CD4-positive, CD25-positive, alpha-beta regulatory T cell (primary cell): ENCODE measurements at regions not wholly inside any gene's neighbourhood (a gene's known extent, or its start where the extent isn't known, plus 50 kb on each side); places are given as distances from the start of the nearest gene placed in this dataset.

ENCODE experiments used
- ATAC-seq, 2 donors: fragments of 150-1000 bp; cut with Tn5 transposase; one replicate each; pipeline ENCODE4 v1.10.0; 2021; ENCODE audit warnings: low read depth in 2 of 2, moderate number of reproducible peaks in 2 of 2, moderate library complexity in 1 of 2
- DNase-seq, 3 donors: peaks; one replicate each; pipeline versions ENCODE4 v3.0.0 to v3.0.0-alpha.2; 2012 to 2022; ENCODE audit warnings: mixed read lengths in 1 of 3
- H3K27ac ChIP-seq: one replicate; pipeline ENCODE4 v1.7.0; 2013; ENCODE audit warnings: mild to moderate bottlenecking, low read length; ENCODE audit not compliant: insufficient read depth, poor library complexity, severe bottlenecking
- H3K27me3 ChIP-seq: one replicate; pipeline ENCODE4 v1.7.0; 2013; ENCODE audit warnings: low read length; ENCODE audit not compliant: control insufficient read depth, insufficient read depth
- H3K36me3 ChIP-seq: one replicate; pipeline ENCODE4 v1.7.0; 2013; ENCODE audit warnings: mild to moderate bottlenecking, low read length, moderate library complexity; ENCODE audit not compliant: control insufficient read depth, insufficient read depth
- H3K4me1 ChIP-seq: 2 replicates; pipeline ENCODE4 v1.7.0; 2013; ENCODE audit warnings: mild to moderate bottlenecking, low read length; ENCODE audit not compliant: insufficient read depth, control insufficient read depth, poor library complexity, severe bottlenecking
- H3K4me3 ChIP-seq: one replicate; pipeline ENCODE4 v1.7.0; 2013; ENCODE audit warnings: low read depth, mild to moderate bottlenecking, low read length, moderate library complexity
- H3K9me3 ChIP-seq, 2 experiments: 1 replicate in 1 of 2; 2 replicates in 1 of 2; pipeline ENCODE4 v1.7.0; 2013; ENCODE audit warnings: low read length in 2 of 2, mild to moderate bottlenecking in 1 of 2, moderate library complexity in 1 of 2; ENCODE audit not compliant: control insufficient read depth in 2 of 2
- H3K27ac Mint-ChIP-seq, 3 donors: one replicate each; pipeline ENCODE4 v1.8.0; 2020 to 2022; ENCODE audit warnings: mild to moderate bottlenecking in 3 of 3, mixed read lengths in 3 of 3, moderate library complexity in 2 of 3
- H3K27me3 Mint-ChIP-seq: one replicate; pipeline ENCODE4 v1.8.0; 2022; ENCODE audit warnings: mild to moderate bottlenecking, mixed read lengths
- H3K36me3 Mint-ChIP-seq: one replicate; pipeline ENCODE4 v1.8.0; 2020; ENCODE audit warnings: mixed read lengths
- H3K4me1 Mint-ChIP-seq, 4 donors: one replicate each; pipeline ENCODE4 v1.8.0; 2020 to 2022; ENCODE audit warnings: mixed read lengths in 4 of 4, mild to moderate bottlenecking in 1 of 4
- H3K4me3 Mint-ChIP-seq, 4 donors: one replicate each; pipeline ENCODE4 v1.8.0; 2020 to 2022; ENCODE audit warnings: mild to moderate bottlenecking in 4 of 4, mixed read lengths in 4 of 4, moderate library complexity in 3 of 4
- H3K9me3 Mint-ChIP-seq, 7 donors: one replicate each; pipeline ENCODE4 v1.8.0; 2020 to 2022; ENCODE audit warnings: mixed read lengths in 7 of 7, mild to moderate bottlenecking in 3 of 7, moderate library complexity in 2 of 7

GRCh38 chr6:165744555-165745228, 81.7 kb upstream of the PDE10A start:
- H3K9me3 ChIP-seq, result no peaks in the 10 kb centered on the region
- Mint-ChIP-seq H3K27me3 (no peaks in the 10 kb centered on the region), H3K9me3 (peaks cover 0 to 6% (median 5%) of the 10 kb centered on the region in 7 donors), H3K27ac (no peak overlapping the region), H3K36me3 (no peaks in the 10 kb centered on the region), H3K4me1 (no peaks in the 10 kb centered on the region), H3K4me3 (no peak overlapping the region)
- no peak for ATAC-seq
- H3K4me1 ChIP-seq, result no peaks in the 10 kb centered on the region
- H3K27me3 ChIP-seq, result no peaks in the 10 kb centered on the region
- H3K36me3 ChIP-seq, result no peaks in the 10 kb centered on the region
- H3K4me3 ChIP-seq, result no peak overlapping the region
- H3K27ac ChIP-seq, result no peak overlapping the region
- no peak for DNase-seq

GRCh38 chr6:165743366-165743898, 80.4 kb upstream of the PDE10A start:
- Histone ChIP-seq H3K27ac (no peak overlapping the region), H3K9me3 (no peaks in the 10 kb centered on the region), H3K36me3 (no peaks in the 10 kb centered on the region), H3K4me3 (no peak overlapping the region), H3K4me1 (no peaks in the 10 kb centered on the region), H3K27me3 (no peaks in the 10 kb centered on the region)
- H3K4me1 Mint-ChIP-seq, result no peaks in the 10 kb centered on the region
- H3K9me3 Mint-ChIP-seq, result peaks cover 0 to 3% (median 0%) of the 10 kb centered on the region in 7 donors
- DNase-seq (no peak), ATAC-seq (no peak)
- H3K27ac Mint-ChIP-seq, result no peak overlapping the region
- H3K4me3 Mint-ChIP-seq, result no peak overlapping the region
- H3K36me3 Mint-ChIP-seq, result no peaks in the 10 kb centered on the region
- H3K27me3 Mint-ChIP-seq, result no peaks in the 10 kb centered on the region

- peaks cover 0 to 4% (median 1%) of the 10 kb centered on the region in 7 donors for H3K9me3 Mint-ChIP-seq
- no peaks in the 10 kb centered on the region for H3K4me1 Mint-ChIP-seq
- Histone ChIP-seq H3K4me3 (no peak overlapping the region), H3K4me1 (no peaks in the 10 kb centered on the region), H3K9me3 (no peaks in the 10 kb centered on the region), H3K27ac (no peak overlapping the region), H3K36me3 (no peaks in the 10 kb centered on the region), H3K27me3 (no peaks in the 10 kb centered on the region)
- ATAC-seq, result no peak
- H3K27ac Mint-ChIP-seq, result no peak overlapping the region
- no peaks in the 10 kb centered on the region for H3K27me3 Mint-ChIP-seq
- H3K4me3 Mint-ChIP-seq, result no peak overlapping the region
- H3K36me3 Mint-ChIP-seq, result no peaks in the 10 kb centered on the region
- no peak for DNase-seq
These were observed 79.0 kb upstream of the PDE10A start for GRCh38 chr6:165742047-165742446.

GRCh38 chr6:165737396-165737795, 74.4 kb upstream of the PDE10A start:
- Histone ChIP-seq H3K27ac (no peak overlapping the region), H3K27me3 (no peaks in the 10 kb centered on the region), H3K9me3 (no peaks in the 10 kb centered on the region), H3K4me3 (no peak overlapping the region), H3K36me3 (no peaks in the 10 kb centered on the region), H3K4me1 (no peaks in the 10 kb centered on the region)
- H3K36me3 Mint-ChIP-seq, result no peaks in the 10 kb centered on the region
- DNase-seq (no peak), ATAC-seq (no peak)
- peaks cover 0 to 15% (median 5%) of the 10 kb centered on the region in 7 donors for H3K9me3 Mint-ChIP-seq
- no peaks in the 10 kb centered on the region for H3K4me1 Mint-ChIP-seq
- no peaks in the 10 kb centered on the region for H3K27me3 Mint-ChIP-seq
- H3K4me3 Mint-ChIP-seq, result no peak overlapping the region
- H3K27ac Mint-ChIP-seq, result no peak overlapping the region

GRCh38 chr6:165735065-165735464, 72.0 kb upstream of the PDE10A start:
- Histone ChIP-seq H3K4me3 (no peak overlapping the region), H3K4me1 (no peaks in the 10 kb centered on the region), H3K36me3 (no peaks in the 10 kb centered on the region), H3K27ac (no peak overlapping the region), H3K9me3 (no peaks in the 10 kb centered on the region), H3K27me3 (no peaks in the 10 kb centered on the region)
- no peak for DNase-seq
- H3K27ac Mint-ChIP-seq, result no peak overlapping the region
- no peaks in the 10 kb centered on the region for H3K4me1 Mint-ChIP-seq
- no peak overlapping the region for H3K4me3 Mint-ChIP-seq
- no peak for ATAC-seq
- no peaks in the 10 kb centered on the region for H3K27me3 Mint-ChIP-seq
- peaks cover 0 to 15% (median 5%) of the 10 kb centered on the region in 7 donors for H3K9me3 Mint-ChIP-seq
- no peaks in the 10 kb centered on the region for H3K36me3 Mint-ChIP-seq

- H3K4me1 Mint-ChIP-seq, result no peaks in the 10 kb centered on the region
- Histone ChIP-seq H3K36me3 (no peaks in the 10 kb centered on the region), H3K27ac (no peak overlapping the region), H3K4me3 (no peak overlapping the region), H3K9me3 (no peaks in the 10 kb centered on the region), H3K27me3 (no peaks in the 10 kb centered on the region), H3K4me1 (no peaks in the 10 kb centered on the region)
- H3K27me3 Mint-ChIP-seq, result no peaks in the 10 kb centered on the region
- peaks cover 0 to 15% (median 5%) of the 10 kb centered on the region in 7 donors for H3K9me3 Mint-ChIP-seq
- no peak overlapping the region for H3K27ac Mint-ChIP-seq
- H3K36me3 Mint-ChIP-seq, result no peaks in the 10 kb centered on the region
- ATAC-seq (no peak), DNase-seq (no peak)
- H3K4me3 Mint-ChIP-seq, result no peak overlapping the region
These were observed 70.4 kb upstream of the PDE10A start for GRCh38 chr6:165733489-165733791.

GRCh38 chr6:165732696-165733488, 69.9 kb upstream of the PDE10A start:
- H3K27me3 ChIP-seq, result no peaks in the 10 kb centered on the region
- no peak overlapping the region for H3K4me3 Mint-ChIP-seq
- H3K36me3 Mint-ChIP-seq, result no peaks in the 10 kb centered on the region
- no peak overlapping the region for H3K27ac Mint-ChIP-seq
- no peaks in the 10 kb centered on the region for H3K9me3 ChIP-seq
- H3K27me3 Mint-ChIP-seq, result no peaks in the 10 kb centered on the region
- H3K4me1 Mint-ChIP-seq, result no peaks in the 10 kb centered on the region
- ATAC-seq (no peak), DNase-seq (no peak)
- H3K4me3 ChIP-seq, result no peak overlapping the region
- H3K27ac ChIP-seq, result no peak overlapping the region
- no peaks in the 10 kb centered on the region for H3K36me3 ChIP-seq
- H3K4me1 ChIP-seq, result no peaks in the 10 kb centered on the region
- peaks cover 0 to 15% (median 5%) of the 10 kb centered on the region in 7 donors for H3K9me3 Mint-ChIP-seq
